SK-N-MC (cell line): ENCODE measurements at regions not wholly inside any gene's neighbourhood (a gene's known extent, or its start where the extent isn't known, plus 50 kb on each side); places are given as distances from the start of the nearest gene placed in this dataset.

ENCODE experiments used
- EZH2 ChIP-seq: fragments of 200-600 bp; sonication (generic); IDR thresholded peaks from one replicate; pipeline ENCODE4 v1.6.1; 2017; ENCODE audit warnings: antibody characterized with exemption
- POLR2AphosphoS5 ChIP-seq: IDR thresholded peaks from 2 replicates; pipeline ENCODE4 v1.6.1; 2012; ENCODE audit warnings: mild to moderate bottlenecking, low read depth, low read length, borderline replicate concordance

- TF ChIP-seq EZH2 = no peak
- TF ChIP-seq POLR2AphosphoS5 = no peak
Measured at GRCh38 chr4:78665216-78665770, 110.9 kb upstream of the BMP2K start.
